GM21360 (cell line): ENCODE measurements at regions not wholly inside any gene's neighbourhood (a gene's known extent, or its start where the extent isn't known, plus 50 kb on each side); places are given as distances from the start of the nearest gene placed in this dataset.
"Not testable (repeated sequence)": the region's sequence is repeated elsewhere in the genome, so short reads cannot be mapped to it uniquely, and the experiment has no call there.

ENCODE experiments used
- ATAC-seq: cut with Tn5 transposase; IDR thresholded peaks from one replicate; pipeline ENCODE4 v1.9.1; 2021; ENCODE audit warnings: mild to moderate bottlenecking, moderate library complexity; ENCODE audit not compliant: unreplicated experiment

GRCh38 chr6:830667-831327 lies 137.9 kb upstream of the EXOC2 start:
- ATAC-seq = no peak

- no peak for ATAC-seq
These were observed 136.7 kb upstream of the EXOC2 start for GRCh38 chr6:829656-830055.

GRCh38 chr6:827431-827830 lies 134.5 kb upstream of the EXOC2 start:
- ATAC-seq = no peak

- ATAC-seq = no peak
These were observed 126.2 kb upstream of the EXOC2 start for GRCh38 chr6:819122-819521.

DNA sequence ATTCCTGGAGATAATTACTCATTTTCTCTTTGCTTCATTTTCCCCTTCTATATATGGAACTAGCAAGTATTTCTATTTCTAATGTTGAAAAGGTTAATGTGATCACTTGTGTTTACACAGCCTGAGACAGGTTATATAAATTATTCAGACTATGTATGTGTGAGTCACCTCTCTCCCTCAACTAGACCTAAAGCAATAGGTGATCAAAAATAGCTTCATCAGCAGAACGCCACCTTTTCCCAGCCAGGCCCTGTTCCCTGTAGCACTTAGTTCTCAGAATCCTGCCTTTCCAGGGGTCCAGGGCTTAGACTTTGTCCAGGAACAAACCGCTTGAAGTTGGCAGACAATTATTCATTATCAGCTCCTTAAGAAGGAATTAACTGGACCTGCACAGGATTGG lies 125.3 kb upstream of the EXOC2 start:
- ATAC-seq = no peak

DNA sequence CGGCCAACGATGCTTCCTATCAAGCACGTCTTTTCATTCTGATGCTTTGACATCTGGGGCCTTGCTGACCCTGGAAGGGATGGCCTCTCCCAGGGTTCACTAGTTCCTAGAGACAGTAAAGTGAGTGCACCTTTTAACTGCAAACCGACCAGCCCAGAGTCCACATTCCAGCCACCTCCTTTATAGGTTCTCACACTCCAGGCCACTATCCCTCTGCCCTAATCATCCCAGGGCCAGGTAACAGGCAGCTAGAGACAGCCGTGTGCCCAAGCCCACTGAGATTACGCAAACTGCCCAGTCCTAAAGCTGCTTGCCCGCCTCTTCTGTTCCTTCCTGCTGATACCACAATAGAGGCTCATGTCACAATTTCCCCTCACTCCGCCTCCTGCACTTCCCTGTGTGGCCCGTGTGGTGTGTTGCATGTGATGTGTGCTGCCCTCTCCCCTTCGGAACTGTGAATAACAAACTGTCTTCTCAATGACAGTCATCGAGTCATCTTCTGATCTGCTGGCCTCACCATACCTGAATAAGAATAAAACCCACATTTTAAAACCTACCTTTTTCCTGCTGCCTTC lies 123.7 kb upstream of the EXOC2 start:
- no peak for ATAC-seq

GRCh38 chr6:815348-815738 lies 122.4 kb upstream of the EXOC2 start:
- no peak for ATAC-seq

- ATAC-seq = no peak
These were observed 121.7 kb upstream of the EXOC2 start for GRCh38 chr6:814378-815347.

DNA sequence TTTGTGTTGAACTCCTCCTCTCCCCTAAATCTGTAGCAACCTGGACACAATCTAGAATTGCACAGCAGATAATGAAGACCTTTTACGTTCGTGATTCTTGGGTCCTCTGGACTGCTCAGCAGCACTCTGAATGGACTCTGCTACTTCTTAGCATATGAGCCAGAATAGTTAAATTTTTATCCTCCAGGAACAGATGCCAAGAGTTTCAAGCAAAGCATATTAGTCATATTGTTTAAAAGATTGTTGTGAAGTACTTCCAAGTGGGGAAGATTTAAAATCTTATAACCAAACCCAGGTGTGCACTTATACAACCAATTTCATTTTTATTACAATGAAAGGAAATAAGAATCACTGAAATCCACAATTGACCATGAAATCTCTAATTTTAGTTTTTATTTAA lies 118.9 kb upstream of the EXOC2 start:
- no peak for ATAC-seq

DNA sequence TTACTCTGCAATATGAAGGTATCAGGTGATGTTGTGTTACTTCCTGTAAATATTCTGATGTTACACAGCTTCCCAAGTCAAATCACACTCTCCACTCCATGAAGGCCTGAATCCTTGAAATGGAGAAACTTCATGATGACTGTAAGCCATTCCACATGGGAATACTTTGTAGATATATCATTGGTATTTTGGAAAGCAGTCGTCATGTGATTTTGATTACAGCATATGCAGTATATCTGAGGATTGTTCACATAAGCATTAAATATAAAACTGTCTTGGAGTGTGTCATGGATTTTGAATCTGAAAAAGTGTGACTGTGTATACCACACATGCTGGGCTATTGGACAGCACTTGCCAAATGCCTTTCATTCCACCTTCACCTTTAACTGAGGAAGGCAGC lies 118.3 kb upstream of the EXOC2 start:
- no peak for ATAC-seq

DNA sequence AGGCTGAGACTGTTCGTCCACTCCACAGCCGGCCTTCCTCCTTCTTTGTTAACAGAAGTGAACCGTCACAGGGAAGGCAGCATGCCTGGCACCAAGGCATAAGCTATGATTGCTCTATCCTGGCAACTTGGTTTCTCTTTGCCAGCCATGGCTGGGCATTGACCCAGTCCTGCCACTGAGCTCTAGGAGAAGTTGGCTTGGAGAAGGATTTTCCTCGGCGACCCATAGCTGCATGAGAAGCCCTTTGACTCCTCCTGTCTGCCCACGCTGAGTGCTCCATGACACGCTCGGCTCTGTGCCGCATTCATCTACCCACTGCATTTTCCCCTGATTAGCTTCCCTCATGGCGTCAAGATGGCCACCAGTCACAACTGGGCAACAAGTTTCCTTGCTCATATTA lies 111.8 kb upstream of the EXOC2 start:
- ATAC-seq = no peak

- ATAC-seq = no peak
These were observed 111.4 kb upstream of the EXOC2 start for GRCh38 chr6:804317-804716.

DNA sequence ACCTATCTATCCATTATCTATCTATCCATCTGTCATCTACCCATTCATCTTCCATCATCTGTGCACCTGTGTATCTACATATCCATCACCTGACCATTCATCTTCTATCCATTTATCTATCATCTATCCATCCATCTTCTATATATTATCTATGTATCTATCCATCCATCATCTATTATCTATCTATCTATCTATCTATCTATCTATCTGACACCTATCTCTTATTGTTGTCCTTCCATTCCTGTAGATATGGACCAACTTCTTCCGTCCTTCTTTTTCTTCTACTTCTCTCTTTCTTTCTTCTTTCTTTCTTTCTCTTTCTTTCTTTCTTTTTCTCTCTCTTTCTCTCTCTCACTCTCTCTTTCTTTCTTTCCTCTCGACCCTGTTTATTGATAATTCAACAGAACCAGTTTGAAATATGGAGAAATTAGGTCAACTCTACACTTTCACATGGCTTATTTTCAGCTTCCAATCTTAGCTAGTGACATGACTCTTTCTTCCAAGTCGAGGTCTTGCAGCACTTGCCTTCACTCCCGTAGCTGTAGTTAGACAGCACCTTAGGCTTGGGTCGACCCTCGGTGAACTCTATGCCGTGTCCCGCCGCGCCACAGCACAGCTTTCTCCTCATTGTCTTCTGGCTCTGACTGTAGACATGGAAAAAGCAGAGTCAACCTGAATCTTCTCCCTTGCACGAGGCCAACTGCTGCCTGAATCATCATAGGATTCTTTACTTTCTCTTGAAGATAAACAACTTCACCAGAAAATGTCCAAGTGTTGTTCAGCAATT lies 110.4 kb upstream of the EXOC2 start:
- no peak for ATAC-seq

GRCh38 chr6:802701-803100 lies 109.8 kb upstream of the EXOC2 start:
- no peak for ATAC-seq

DNA sequence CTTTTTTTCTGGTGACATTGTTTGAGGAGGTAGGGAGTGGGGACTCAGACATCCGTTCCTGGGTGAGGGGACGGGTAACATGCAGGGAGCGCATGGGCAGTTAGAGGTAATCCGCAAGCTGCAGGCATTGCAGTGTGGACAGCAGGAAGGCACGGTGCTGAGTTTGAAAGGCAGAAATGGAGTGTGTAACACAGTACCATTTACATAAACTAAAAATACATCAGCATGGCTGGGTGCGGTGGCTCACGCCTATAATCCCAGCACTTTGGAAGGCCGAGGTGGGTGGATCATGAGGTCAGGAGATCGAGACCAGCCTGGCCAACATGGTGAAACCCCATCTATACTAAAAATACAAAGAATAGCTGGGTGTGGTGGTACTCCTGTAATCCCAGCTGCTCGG lies 109.3 kb upstream of the EXOC2 start:
- ATAC-seq = not testable (repeated sequence)

GRCh38 chr6:799769-800168 lies 106.8 kb upstream of the EXOC2 start:
- no peak for ATAC-seq

GRCh38 chr6:797479-798077 lies 104.6 kb upstream of the EXOC2 start:
- ATAC-seq = no peak

- no peak for ATAC-seq
These were observed 102.2 kb upstream of the EXOC2 start for GRCh38 chr6:795046-795685.

GRCh38 chr6:793261-793660 lies 100.3 kb upstream of the EXOC2 start:
- ATAC-seq = no peak

DNA sequence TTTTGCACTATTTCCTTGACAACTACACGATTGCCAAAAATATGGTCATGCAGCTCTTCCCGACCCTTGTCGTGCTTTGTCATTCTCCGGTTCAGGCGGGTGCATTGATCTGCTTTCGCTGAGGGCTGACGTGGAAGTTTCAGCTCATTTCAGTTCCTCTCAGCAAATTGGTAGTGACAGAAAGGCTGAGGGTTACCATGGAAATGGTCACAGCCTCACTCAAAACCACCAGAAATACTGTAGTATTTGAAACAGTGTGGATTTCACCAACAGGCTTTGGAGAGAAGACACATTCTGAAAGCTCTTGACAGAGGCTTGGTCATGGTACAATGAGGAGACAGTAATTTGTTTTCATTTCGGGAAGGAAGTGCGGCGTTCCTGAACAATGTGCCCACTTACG lies 99.7 kb upstream of the EXOC2 start:
- ATAC-seq = no peak
